Osteocyte (in vitro differentiated cells): ENCODE measurements at regions not wholly inside any gene's neighbourhood (a gene's known extent, or its start where the extent isn't known, plus 50 kb on each side); places are given as distances from the start of the nearest gene placed in this dataset.

ENCODE experiments used
- DNase-seq: peaks from one replicate; pipeline ENCODE4 v3.0.0; 2021; ENCODE audit warnings: mixed read lengths; ENCODE audit not compliant: unreplicated experiment; ENCODE audit errors: extremely low spot score
- H3K27ac Mint-ChIP-seq: one replicate; pipeline ENCODE4 v1.8.0; 2021; ENCODE audit warnings: mild to moderate bottlenecking, mixed read lengths; ENCODE audit not compliant: unreplicated experiment
- H3K27me3 Mint-ChIP-seq: one replicate; pipeline ENCODE4 v1.8.0; 2021; ENCODE audit warnings: mixed read lengths; ENCODE audit not compliant: unreplicated experiment
- H3K36me3 Mint-ChIP-seq: one replicate; pipeline ENCODE4 v1.8.0; 2021; ENCODE audit warnings: mixed read lengths; ENCODE audit not compliant: unreplicated experiment
- H3K4me1 Mint-ChIP-seq: one replicate; pipeline ENCODE4 v1.8.0; 2021; ENCODE audit warnings: mixed read lengths; ENCODE audit not compliant: unreplicated experiment
- H3K4me3 Mint-ChIP-seq: one replicate; pipeline ENCODE4 v1.8.0; 2021; ENCODE audit warnings: mild to moderate bottlenecking, moderate library complexity, mixed read lengths; ENCODE audit not compliant: unreplicated experiment
- H3K9me3 Mint-ChIP-seq: one replicate; pipeline ENCODE4 v1.8.0; 2021; ENCODE audit warnings: mixed read lengths; ENCODE audit not compliant: unreplicated experiment
- TF ChIP-seq, protein P1 (sequence below): fragments of 200-600 bp; sonication (generic); IDR thresholded peaks from 2 replicates; pipeline ENCODE4 v1.5.0; 2021; ENCODE audit warnings: antibody characterized with exemption, mild to moderate bottlenecking, moderate library complexity

DNA sequence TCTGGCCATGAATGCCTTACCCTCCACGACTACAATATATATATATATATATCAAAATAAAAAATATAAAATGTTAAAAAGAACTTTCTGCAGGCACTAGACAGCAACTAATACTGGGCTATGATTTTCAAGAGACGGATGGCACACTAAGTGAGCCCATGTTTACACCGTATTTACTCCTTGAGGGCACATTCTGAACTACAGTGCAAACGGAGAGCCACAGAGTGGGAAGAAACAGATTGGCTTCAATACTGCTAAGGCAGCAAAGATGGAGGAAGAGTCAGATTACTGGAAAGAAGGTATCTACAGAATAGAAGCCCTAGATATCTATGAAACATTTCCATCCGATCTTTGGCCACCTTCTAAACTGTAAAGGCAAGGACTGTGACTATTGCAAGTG, 330.3 kb downstream of the HTR1B start:
- TF ChIP-seq, protein P1, sequence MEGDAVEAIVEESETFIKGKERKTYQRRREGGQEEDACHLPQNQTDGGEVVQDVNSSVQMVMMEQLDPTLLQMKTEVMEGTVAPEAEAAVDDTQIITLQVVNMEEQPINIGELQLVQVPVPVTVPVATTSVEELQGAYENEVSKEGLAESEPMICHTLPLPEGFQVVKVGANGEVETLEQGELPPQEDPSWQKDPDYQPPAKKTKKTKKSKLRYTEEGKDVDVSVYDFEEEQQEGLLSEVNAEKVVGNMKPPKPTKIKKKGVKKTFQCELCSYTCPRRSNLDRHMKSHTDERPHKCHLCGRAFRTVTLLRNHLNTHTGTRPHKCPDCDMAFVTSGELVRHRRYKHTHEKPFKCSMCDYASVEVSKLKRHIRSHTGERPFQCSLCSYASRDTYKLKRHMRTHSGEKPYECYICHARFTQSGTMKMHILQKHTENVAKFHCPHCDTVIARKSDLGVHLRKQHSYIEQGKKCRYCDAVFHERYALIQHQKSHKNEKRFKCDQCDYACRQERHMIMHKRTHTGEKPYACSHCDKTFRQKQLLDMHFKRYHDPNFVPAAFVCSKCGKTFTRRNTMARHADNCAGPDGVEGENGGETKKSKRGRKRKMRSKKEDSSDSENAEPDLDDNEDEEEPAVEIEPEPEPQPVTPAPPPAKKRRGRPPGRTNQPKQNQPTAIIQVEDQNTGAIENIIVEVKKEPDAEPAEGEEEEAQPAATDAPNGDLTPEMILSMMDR: no peak
- Mint-ChIP-seq H3K9me3 (peaks cover 6% of the 10 kb centered on the region), H3K36me3 (peaks cover 3% of the 10 kb centered on the region), H3K27me3 (no peaks in the 10 kb centered on the region), H3K4me3 (no peak overlapping the region), H3K27ac (no peak overlapping the region), H3K4me1 (no peaks in the 10 kb centered on the region)
- no peak for DNase-seq

DNA sequence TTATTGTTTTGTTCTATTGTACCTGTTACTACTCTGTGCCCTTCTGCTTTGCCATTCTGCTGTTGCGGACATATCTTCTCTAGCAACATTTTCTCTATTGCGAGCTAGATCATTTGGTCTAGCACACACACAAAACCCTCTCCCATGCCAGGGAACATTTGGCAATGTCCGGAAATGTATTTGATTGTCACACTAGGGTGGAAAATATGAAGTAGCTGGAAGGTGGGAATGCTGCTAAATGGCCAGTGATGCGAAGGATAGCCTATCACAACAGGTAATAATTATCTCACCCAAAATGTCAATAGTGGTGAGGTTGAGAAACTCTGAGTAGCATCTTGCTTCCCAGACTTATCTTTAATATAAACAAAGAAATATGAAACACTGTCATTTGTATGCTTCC, 331.9 kb downstream of the HTR1B start:
- Mint-ChIP-seq H3K36me3 (peaks cover 3% of the 10 kb centered on the region), H3K27me3 (no peaks in the 10 kb centered on the region), H3K27ac (no peak overlapping the region), H3K4me3 (no peak overlapping the region), H3K4me1 (no peaks in the 10 kb centered on the region), H3K9me3 (peaks cover 18% of the 10 kb centered on the region)
- TF ChIP-seq, protein P1: no peak
- no peak for DNase-seq

DNA sequence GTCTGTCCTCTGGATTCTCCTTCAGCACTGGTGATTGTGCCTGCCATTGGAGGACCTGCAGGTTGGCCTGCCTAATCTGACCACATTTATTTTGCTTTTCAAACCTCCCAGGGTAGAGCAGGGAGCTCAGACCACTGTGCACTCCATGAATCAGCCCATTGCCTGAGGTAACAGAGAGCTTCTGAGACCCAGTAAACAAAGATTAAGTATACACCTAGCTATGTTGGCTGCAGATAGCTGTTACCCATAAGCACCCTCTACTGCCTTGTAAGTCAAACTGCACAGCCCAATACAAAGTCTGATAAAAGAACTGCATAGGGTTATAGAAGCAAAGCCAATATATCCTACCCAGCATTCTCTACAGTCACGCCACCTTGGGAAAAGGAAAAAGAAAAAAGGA, 338.7 kb downstream of the HTR1B start:
- peaks cover 10% of the 10 kb centered on the region for H3K27me3 Mint-ChIP-seq
- H3K4me1 Mint-ChIP-seq: peaks cover 7% of the 10 kb centered on the region
- TF ChIP-seq, protein P1: no peak
- H3K9me3 Mint-ChIP-seq: peaks cover 20% of the 10 kb centered on the region
- peaks cover 6% of the 10 kb centered on the region for H3K36me3 Mint-ChIP-seq
- no peak overlapping the region for H3K4me3 Mint-ChIP-seq
- DNase-seq: no peak
- H3K27ac Mint-ChIP-seq: no peak overlapping the region

DNA sequence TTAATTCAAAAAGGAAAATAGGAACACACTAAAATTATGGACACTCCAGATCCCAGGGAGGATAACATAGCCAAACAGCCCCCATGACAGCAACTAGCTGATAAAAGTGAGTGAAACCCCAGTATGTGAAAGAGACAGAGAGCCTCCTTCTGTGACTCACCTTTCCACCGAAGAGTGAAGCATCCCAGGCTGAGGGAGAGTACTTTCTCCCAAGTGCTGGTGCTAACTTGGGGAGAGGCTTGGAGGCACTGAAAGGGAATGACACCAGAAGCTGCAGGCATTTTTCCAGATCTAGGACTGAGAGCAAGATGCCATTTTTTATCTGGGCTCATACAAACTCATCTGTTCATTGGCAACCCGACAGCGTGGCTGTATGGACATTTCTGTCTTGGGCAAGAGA, 339.8 kb downstream of the HTR1B start:
- no peak for DNase-seq
- no peak overlapping the region for H3K27ac Mint-ChIP-seq

DNA sequence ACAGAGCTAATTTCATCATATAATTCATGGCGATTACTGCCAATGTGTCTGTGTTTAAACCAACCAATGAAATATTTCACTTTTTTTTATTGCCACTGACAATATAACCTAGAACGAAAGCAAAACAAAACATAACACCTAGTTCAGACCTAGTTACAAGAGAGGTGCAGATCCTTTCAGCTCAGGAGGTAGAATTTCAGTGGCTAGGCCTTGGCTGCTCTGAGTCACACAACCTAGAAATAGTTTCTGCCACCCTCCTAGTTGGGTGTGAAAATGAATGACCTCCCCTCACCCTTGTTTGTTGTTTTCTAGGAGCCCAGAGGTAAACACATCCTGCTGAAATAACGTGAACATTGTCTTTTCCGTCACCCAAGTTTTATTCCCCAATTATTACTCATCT, 356.3 kb downstream of the HTR1B start:
- H3K4me3 Mint-ChIP-seq: no peak overlapping the region
- no peaks in the 10 kb centered on the region for H3K36me3 Mint-ChIP-seq
- H3K4me1 Mint-ChIP-seq: peaks cover 3% of the 10 kb centered on the region
- TF ChIP-seq, protein P1: no peak
- H3K9me3 Mint-ChIP-seq: peaks cover 3% of the 10 kb centered on the region
- peaks cover 6% of the 10 kb centered on the region for H3K27me3 Mint-ChIP-seq
- DNase-seq: no peak
- H3K27ac Mint-ChIP-seq: no peak overlapping the region

More for the DNA sequence above, 339.8 kb downstream of the HTR1B start:
- Mint-ChIP-seq H3K27me3 (peaks cover 10% of the 10 kb centered on the region), H3K9me3 (peaks cover 20% of the 10 kb centered on the region), H3K36me3 (peaks cover 6% of the 10 kb centered on the region), H3K4me1 (peaks cover 7% of the 10 kb centered on the region), H3K4me3 (no peak overlapping the region)
- TF ChIP-seq, protein P1: no peak
